Testis (tissue), 2 donors: ENCODE measurements at regions not wholly inside any gene's neighbourhood (a gene's known extent, or its start where the extent isn't known, plus 50 kb on each side); places are given as distances from the start of the nearest gene placed in this dataset.
A peak's percentile ranks its signal among the peaks of the same experiment; 100 is the strongest.

Source experiments
- DNase-seq: peaks from one replicate; pipeline ENCODE4 v3.0.0-alpha.2; 2019
- H3K27ac ChIP-seq, 2 donors: fragments of 200-600 bp; sonication (generic); one replicate each; pipeline ENCODE4 v1.5.1; 2019
- H3K27me3 ChIP-seq: fragments of 200-600 bp; sonication (generic); one replicate; pipeline ENCODE4 v1.5.1; 2019
- H3K36me3 ChIP-seq: fragments of 200-600 bp; sonication (generic); one replicate; pipeline ENCODE4 v1.5.1; 2017; ENCODE audit warnings: low read depth; ENCODE audit errors: missing control alignments
- H3K4me1 ChIP-seq: fragments of 200-600 bp; sonication (generic); one replicate; pipeline ENCODE4 v1.5.1; 2019
- H3K4me3 ChIP-seq, 2 donors: fragments of 200-600 bp; sonication (generic); one replicate each; pipeline ENCODE4 v1.5.1; 2017 to 2019
- H3K9me3 ChIP-seq: fragments of 200-600 bp; sonication (generic); one replicate; pipeline ENCODE4 v1.5.1; 2017
- CTCF ChIP-seq, 3 experiments: fragments of 450-650 bp in 2 of 3; fragments of 200-600 bp in 1 of 3; sonication (generic) in 1 of 3; IDR thresholded peaks; one replicate each; pipeline ENCODE4 v1.5.1; 2016 to 2019; ENCODE audit warnings: antibody characterized with exemption in 3 of 3, mild to moderate bottlenecking in 2 of 3, moderate library complexity in 1 of 3
- POLR2A ChIP-seq: fragments of 450-650 bp; IDR thresholded peaks from one replicate; pipeline ENCODE4 v1.6.1; 2017; ENCODE audit warnings: antibody characterized with exemption, mild to moderate bottlenecking, moderate library complexity
- WGBS, 2 donors: methylation state at CpG; one replicate each; pipeline ENCODE4 v1.1.5; 2018; 5-methylcytosine and 5-hydroxymethylcytosine counted together
- intact Hi-C: fragments of 100-400 bp; cut with DNase I; formaldehyde crosslinking; loops from one replicate; pipeline ENCODE4 v1.15.1; 2023; ENCODE audit warnings: low total_unique reads

GRCh38 chr18:76712511-76713140 is 109.7 kb upstream of the ZNF236 start:
- intact Hi-C loops = no loop called here

GRCh38 chr18:76710646-76711520 is 111.5 kb upstream of the ZNF236 start:
- TF ChIP-seq CTCF (IDR thresholded peaks at IDR 0.05) (no peak), POLR2A (no peak)
- H3K9me3 ChIP-seq = no peaks in the 10 kb centered on the region
- WGBS, 2 donors = 85 to 90% methylated on average over 8 to 12 of the region's 12 CpGs
- intact Hi-C loops = no loop called here
- no peaks in the 10 kb centered on the region for H3K27me3 ChIP-seq
- H3K4me3 ChIP-seq = no peak overlapping the region
- no peaks in the 10 kb centered on the region for H3K36me3 ChIP-seq
- H3K4me1 ChIP-seq = no peaks in the 10 kb centered on the region
- H3K27ac ChIP-seq = no peak overlapping the region
- DNase-seq = no peak

More at GRCh38 chr18:76712511-76713140, 109.7 kb upstream of the ZNF236 start:
- Histone ChIP-seq H3K27ac (no peak overlapping the region), H3K27me3 (no peaks in the 10 kb centered on the region), H3K4me3 (no peak overlapping the region), H3K9me3 (no peaks in the 10 kb centered on the region), H3K4me1 (no peaks in the 10 kb centered on the region), H3K36me3 (no peaks in the 10 kb centered on the region)
- 86% methylated on average over 10 to 16 of the region's 16 CpGs for WGBS, 2 donors
- TF ChIP-seq POLR2A = no peak
- TF ChIP-seq CTCF (IDR thresholded peaks at IDR 0.05) = no peak
- DNase-seq = no peak

GRCh38 chr18:76709659-76710645 is 112.4 kb upstream of the ZNF236 start:
- 29 to 31% methylated on average over 29 of the region's 29 CpGs for WGBS, 2 donors
- intact Hi-C loops = loop anchor here (10.0 kb wide), 1 partner anchor 305 kb away; no protein-coding TSS in a partner anchor

More at GRCh38 chr18:76709659-76710645, 112.4 kb upstream of the ZNF236 start:
- peak; percentile 88 for DNase-seq
- H3K9me3 ChIP-seq = no peaks in the 10 kb centered on the region
- TF ChIP-seq POLR2A (no peak), CTCF (IDR thresholded peaks at IDR 0.05) (peak; percentile 86 to 94 (median 92))
- peak overlapping the region; percentile 19 to 46 for H3K4me3 ChIP-seq
- no peaks in the 10 kb centered on the region for H3K36me3 ChIP-seq
- H3K27me3 ChIP-seq = no peaks in the 10 kb centered on the region
- no peak overlapping the region for H3K27ac ChIP-seq
- no peaks in the 10 kb centered on the region for H3K4me1 ChIP-seq
